ENCODE measurements at regions not wholly inside any gene's neighbourhood (a gene's known extent, or its start where the extent isn't known, plus 50 kb on each side); places are given as distances from the start of the nearest gene placed in this dataset.

DNA sequence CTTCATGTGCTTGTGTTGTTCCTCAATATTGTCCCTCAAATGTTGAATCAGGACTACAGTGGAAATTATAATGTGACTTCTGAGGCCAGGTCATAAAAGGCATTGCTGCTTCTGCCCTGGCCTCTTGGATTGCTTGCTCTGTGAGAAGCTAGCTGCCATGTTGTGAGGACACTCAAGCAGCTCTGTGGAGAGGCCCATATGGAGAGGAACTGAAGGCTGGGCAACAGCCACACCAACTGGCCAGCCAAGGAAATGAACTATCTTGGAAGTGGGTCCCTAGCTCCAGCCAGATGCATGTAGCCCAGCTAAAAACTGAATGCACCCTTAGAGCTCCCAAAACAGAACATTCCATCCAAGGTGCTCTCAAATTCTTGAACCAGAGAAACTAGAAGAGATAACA is 282.6 kb downstream of the BMP7 start:
- H3K79me2 ChIP-seq (ENCODE audit: control insufficient read depth, insufficient read depth, low read length): no peaks in the 10 kb centered on the region
- TF ChIP-seq, protein P1, sequence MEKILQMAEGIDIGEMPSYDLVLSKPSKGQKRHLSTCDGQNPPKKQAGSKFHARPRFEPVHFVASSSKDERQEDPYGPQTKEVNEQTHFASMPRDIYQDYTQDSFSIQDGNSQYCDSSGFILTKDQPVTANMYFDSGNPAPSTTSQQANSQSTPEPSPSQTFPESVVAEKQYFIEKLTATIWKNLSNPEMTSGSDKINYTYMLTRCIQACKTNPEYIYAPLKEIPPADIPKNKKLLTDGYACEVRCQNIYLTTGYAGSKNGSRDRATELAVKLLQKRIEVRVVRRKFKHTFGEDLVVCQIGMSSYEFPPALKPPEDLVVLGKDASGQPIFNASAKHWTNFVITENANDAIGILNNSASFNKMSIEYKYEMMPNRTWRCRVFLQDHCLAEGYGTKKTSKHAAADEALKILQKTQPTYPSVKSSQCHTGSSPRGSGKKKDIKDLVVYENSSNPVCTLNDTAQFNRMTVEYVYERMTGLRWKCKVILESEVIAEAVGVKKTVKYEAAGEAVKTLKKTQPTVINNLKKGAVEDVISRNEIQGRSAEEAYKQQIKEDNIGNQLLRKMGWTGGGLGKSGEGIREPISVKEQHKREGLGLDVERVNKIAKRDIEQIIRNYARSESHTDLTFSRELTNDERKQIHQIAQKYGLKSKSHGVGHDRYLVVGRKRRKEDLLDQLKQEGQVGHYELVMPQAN (conservative IDR thresholded peaks at IDR 0.05): no peak
- no peak for TF ChIP-seq MEF2B (IDR thresholded peaks at IDR 0.05; ENCODE audit: partially characterized antibody, poor library complexity, severe bottlenecking)
- TF ChIP-seq CREB1 (IDR thresholded peaks at IDR 0.05; ENCODE audit: low read depth): no peak
- no peak for TF ChIP-seq ZNF217 (IDR thresholded peaks at IDR 0.05)
- TF ChIP-seq RFX5 (IDR thresholded peaks at IDR 0.05; ENCODE audit: low read depth, low read length): no peak
- no peak for TF ChIP-seq TBL1XR1 (IDR thresholded peaks at IDR 0.05; ENCODE audit: low read depth, low read length)
- H3K4me3 ChIP-seq: no peak overlapping the region
- no peak overlapping the region for H2AFZ ChIP-seq (ENCODE audit: control insufficient read depth, low read depth, low read length)
- FAIRE-seq (no peak), ATAC-seq (no peak), DNase-seq (ENCODE audit: low read depth, low spot score) (no peak)
- H3K9me3 ChIP-seq (replicated peaks; ENCODE audit: control insufficient read depth, insufficient read depth, low read length): no peaks in the 10 kb centered on the region
- ChIA-PET RAD21 (ENCODE audit: unreplicated experiment) (no interaction called here), CTCF (no interaction called here), POLR2A (no interaction called here), SMC1A (ENCODE audit: uncharacterized antibody, unreplicated experiment) (interaction anchor here (0.6 to 0.9 kb wide), 2 partner anchors 9 to 193 kb away, joined by 3 read pairs; no protein-coding TSS in a partner anchor)
- no TSS peak for BruUV-seq (replicated peaks)
- no peaks in the 10 kb centered on the region for H3K36me3 ChIP-seq (ENCODE audit: control insufficient read depth in 2 of 2, insufficient read depth in 2 of 2, low read length in 1 of 2)
- no peaks in the 10 kb centered on the region; a peak in 1 of 4 replicates for H3K27me3 ChIP-seq (replicated peaks in 1 of 2; ENCODE audit: control insufficient read depth in 2 of 2, insufficient read depth in 2 of 2, low read length in 1 of 2)
- no peaks in the 10 kb centered on the region for H4K20me1 ChIP-seq (ENCODE audit: control insufficient read depth, insufficient read depth)
- no peak overlapping the region for H3K27ac ChIP-seq (ENCODE audit: control insufficient read depth, insufficient read depth)
- in situ Hi-C loops (cut with MboI): no loop called here
- H3K4me2 ChIP-seq (ENCODE audit: control insufficient read depth, insufficient read depth): no peak overlapping the region
- intact Hi-C loops (cut with micrococcal nuclease; ENCODE audit: unreplicated experiment): no loop called here
- no peaks in the 10 kb centered on the region for H3K4me1 ChIP-seq (ENCODE audit: control insufficient read depth, insufficient read depth, low read length)
- no peak overlapping the region for H3K9ac ChIP-seq (ENCODE audit: control insufficient read depth, insufficient read depth, low read length)

DNA sequence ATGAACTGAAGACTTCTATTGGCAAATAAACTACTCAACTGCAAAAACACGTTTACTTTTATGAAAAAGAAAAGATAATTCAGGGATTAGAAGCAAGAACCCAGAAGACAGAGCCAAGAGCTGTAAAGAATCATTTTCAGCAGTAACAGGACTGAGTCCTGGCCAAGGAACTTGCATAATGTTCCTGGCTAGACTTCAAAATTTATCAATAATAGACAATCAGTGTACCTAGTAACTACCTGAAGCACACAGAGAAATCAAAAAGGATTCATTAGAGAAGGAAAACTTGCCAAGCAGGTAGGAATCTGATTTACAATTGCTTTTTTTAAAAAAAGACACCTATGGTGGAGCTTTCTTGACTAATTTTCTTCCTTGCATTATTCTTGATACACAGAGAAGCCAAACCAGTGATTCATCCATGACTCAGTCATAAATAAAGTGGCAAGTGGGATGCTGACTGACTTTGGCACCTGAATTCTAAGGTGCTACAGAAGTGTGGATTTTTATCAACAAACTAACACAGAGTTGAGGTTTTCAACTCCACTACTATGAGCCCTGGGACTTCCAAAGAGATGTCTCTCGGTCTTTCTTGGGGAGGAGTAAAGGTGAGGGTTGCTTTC is 281.3 kb downstream of the BMP7 start:
- no peaks in the 10 kb centered on the region for H3K4me1 ChIP-seq (ENCODE audit: control insufficient read depth, insufficient read depth, low read length)
- WGBS (ENCODE audit: insufficient coverage, insufficient replicate concordance, low lambda C conversion rate, missing lambda C conversion rate): 3% methylated on average over 2 of the region's 2 CpGs
- POLR2A ChIA-PET: no interaction called here

More for the DNA sequence above, 281.3 kb downstream of the BMP7 start:
- FAIRE-seq: no peak
- CTCF ChIA-PET: no interaction called here
- Histone ChIP-seq H3K4me3 (no peak overlapping the region), H3K79me2 (ENCODE audit: control insufficient read depth, insufficient read depth, low read length) (no peaks in the 10 kb centered on the region), H3K9me3 (replicated peaks; ENCODE audit: control insufficient read depth, insufficient read depth, low read length) (no peaks in the 10 kb centered on the region), H3K27me3 (replicated peaks in 1 of 2; ENCODE audit: control insufficient read depth in 2 of 2, insufficient read depth in 2 of 2, low read length in 1 of 2) (no peaks in the 10 kb centered on the region; a peak in 1 of 4 replicates), H3K9ac (ENCODE audit: control insufficient read depth, insufficient read depth, low read length) (no peak overlapping the region), H2AFZ (ENCODE audit: control insufficient read depth, low read depth, low read length) (no peak overlapping the region), H3K4me2 (ENCODE audit: control insufficient read depth, insufficient read depth) (no peak overlapping the region), H3K27ac (ENCODE audit: control insufficient read depth, insufficient read depth) (no peak overlapping the region), H3K36me3 (ENCODE audit: control insufficient read depth in 2 of 2, insufficient read depth in 2 of 2, low read length in 1 of 2) (no peaks in the 10 kb centered on the region), H4K20me1 (ENCODE audit: control insufficient read depth, insufficient read depth) (no peaks in the 10 kb centered on the region)
- no peak for DNase-seq (ENCODE audit: low read depth, low spot score)
- no peak for ATAC-seq
- in situ Hi-C loops (cut with MboI) (no loop called here), intact Hi-C loops (cut with micrococcal nuclease; ENCODE audit: unreplicated experiment) (no loop called here)
- TF ChIP-seq STAT3 (IDR thresholded peaks at IDR 0.05; ENCODE audit: low read depth, low read length) (no peak), SREBF1 (IDR thresholded peaks at IDR 0.05; ENCODE audit: low read length) (no peak), NFYA (IDR thresholded peaks at IDR 0.05; ENCODE audit: borderline replicate concordance, low read depth, low read length) (no peak), TCF12 (IDR thresholded peaks at IDR 0.05; ENCODE audit: low read depth, low read length) (no peak), NFYB (IDR thresholded peaks at IDR 0.05; ENCODE audit: insufficient read depth, low read depth, low read length) (no peak), TAF1 (IDR thresholded peaks at IDR 0.05; ENCODE audit: borderline replicate concordance, low read depth, low read length) (no peak)
- TF ChIP-seq, protein P2, sequence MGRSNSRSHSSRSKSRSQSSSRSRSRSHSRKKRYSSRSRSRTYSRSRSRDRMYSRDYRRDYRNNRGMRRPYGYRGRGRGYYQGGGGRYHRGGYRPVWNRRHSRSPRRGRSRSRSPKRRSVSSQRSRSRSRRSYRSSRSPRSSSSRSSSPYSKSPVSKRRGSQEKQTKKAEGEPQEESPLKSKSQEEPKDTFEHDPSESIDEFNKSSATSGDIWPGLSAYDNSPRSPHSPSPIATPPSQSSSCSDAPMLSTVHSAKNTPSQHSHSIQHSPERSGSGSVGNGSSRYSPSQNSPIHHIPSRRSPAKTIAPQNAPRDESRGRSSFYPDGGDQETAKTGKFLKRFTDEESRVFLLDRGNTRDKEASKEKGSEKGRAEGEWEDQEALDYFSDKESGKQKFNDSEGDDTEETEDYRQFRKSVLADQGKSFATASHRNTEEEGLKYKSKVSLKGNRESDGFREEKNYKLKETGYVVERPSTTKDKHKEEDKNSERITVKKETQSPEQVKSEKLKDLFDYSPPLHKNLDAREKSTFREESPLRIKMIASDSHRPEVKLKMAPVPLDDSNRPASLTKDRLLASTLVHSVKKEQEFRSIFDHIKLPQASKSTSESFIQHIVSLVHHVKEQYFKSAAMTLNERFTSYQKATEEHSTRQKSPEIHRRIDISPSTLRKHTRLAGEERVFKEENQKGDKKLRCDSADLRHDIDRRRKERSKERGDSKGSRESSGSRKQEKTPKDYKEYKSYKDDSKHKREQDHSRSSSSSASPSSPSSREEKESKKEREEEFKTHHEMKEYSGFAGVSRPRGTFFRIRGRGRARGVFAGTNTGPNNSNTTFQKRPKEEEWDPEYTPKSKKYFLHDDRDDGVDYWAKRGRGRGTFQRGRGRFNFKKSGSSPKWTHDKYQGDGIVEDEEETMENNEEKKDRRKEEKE (IDR thresholded peaks at IDR 0.05): no peak
- BruUV-seq (replicated peaks): no TSS peak
- SMC1A ChIA-PET (ENCODE audit: uncharacterized antibody, unreplicated experiment): no interaction called here
- RAD21 ChIA-PET (ENCODE audit: unreplicated experiment): no interaction called here
